Nephron progenitor cell (in vitro differentiated cells): ENCODE measurements at regions not wholly inside any gene's neighbourhood (a gene's known extent, or its start where the extent isn't known, plus 50 kb on each side); places are given as distances from the start of the nearest gene placed in this dataset.

Experiments
- DNase-seq: peaks from one replicate; pipeline ENCODE4 v3.0.0; 2021
- H3K27ac Mint-ChIP-seq: 2 replicates; pipeline ENCODE4 v1.8.0; 2021; ENCODE audit warnings: mild to moderate bottlenecking, moderate library complexity, mixed read lengths
- H3K27me3 Mint-ChIP-seq: 2 replicates; pipeline ENCODE4 v1.8.0; 2021; ENCODE audit warnings: mild to moderate bottlenecking, low read depth, mixed read lengths; ENCODE audit not compliant: poor library complexity
- H3K36me3 Mint-ChIP-seq: 2 replicates; pipeline ENCODE4 v1.8.0; 2021; ENCODE audit warnings: low read depth, mixed read lengths
- H3K4me1 Mint-ChIP-seq: 2 replicates; pipeline ENCODE4 v1.8.0; 2021; ENCODE audit warnings: mixed read lengths
- H3K4me3 Mint-ChIP-seq: 2 replicates; pipeline ENCODE4 v1.8.0; 2021; ENCODE audit warnings: mild to moderate bottlenecking, moderate library complexity, mixed read lengths
- H3K9me3 Mint-ChIP-seq: 2 replicates; pipeline ENCODE4 v1.8.0; 2021; ENCODE audit warnings: mild to moderate bottlenecking, moderate library complexity, mixed read lengths
- CTCF ChIP-seq: fragments of 200-600 bp; sonication (generic); IDR thresholded peaks from 2 replicates; pipeline ENCODE4 v1.5.0; 2021; ENCODE audit warnings: antibody characterized with exemption

- no peaks in the 10 kb centered on the region for H3K27me3 Mint-ChIP-seq
- H3K9me3 Mint-ChIP-seq: peaks cover 6% of the 10 kb centered on the region
- H3K4me1 Mint-ChIP-seq: no peaks in the 10 kb centered on the region
- no peak overlapping the region for H3K27ac Mint-ChIP-seq
- no peak overlapping the region for H3K4me3 Mint-ChIP-seq
- DNase-seq: no peak
- H3K36me3 Mint-ChIP-seq: no peaks in the 10 kb centered on the region
- no peak for TF ChIP-seq CTCF
Measured at GRCh38 chr14:49447540-49448107, 138.6 kb downstream of the RPS29 start.

DNA sequence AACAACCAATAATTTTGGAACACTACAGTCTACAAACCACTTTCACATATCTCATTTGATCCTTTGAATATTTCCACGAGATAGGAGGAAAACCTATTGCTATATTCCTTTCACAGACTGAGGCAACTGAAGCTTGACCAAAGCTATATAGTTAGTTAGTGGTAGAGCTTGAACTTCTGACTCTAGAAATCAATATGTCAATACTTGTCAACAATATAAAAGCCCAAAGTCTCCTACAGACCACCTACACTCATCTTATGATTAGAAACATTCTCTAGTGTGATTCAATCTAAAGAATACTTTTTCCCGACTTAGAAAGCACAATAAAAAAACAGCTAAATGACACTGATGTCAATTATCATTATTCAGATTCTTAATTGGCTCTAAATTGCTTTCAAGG, 139.4 kb downstream of the RPS29 start:
- Mint-ChIP-seq H3K27me3 (no peaks in the 10 kb centered on the region), H3K9me3 (peaks cover 6% of the 10 kb centered on the region), H3K27ac (no peak overlapping the region), H3K4me3 (no peak overlapping the region), H3K36me3 (no peaks in the 10 kb centered on the region), H3K4me1 (no peaks in the 10 kb centered on the region)
- no peak for TF ChIP-seq CTCF
- no peak for DNase-seq

DNA sequence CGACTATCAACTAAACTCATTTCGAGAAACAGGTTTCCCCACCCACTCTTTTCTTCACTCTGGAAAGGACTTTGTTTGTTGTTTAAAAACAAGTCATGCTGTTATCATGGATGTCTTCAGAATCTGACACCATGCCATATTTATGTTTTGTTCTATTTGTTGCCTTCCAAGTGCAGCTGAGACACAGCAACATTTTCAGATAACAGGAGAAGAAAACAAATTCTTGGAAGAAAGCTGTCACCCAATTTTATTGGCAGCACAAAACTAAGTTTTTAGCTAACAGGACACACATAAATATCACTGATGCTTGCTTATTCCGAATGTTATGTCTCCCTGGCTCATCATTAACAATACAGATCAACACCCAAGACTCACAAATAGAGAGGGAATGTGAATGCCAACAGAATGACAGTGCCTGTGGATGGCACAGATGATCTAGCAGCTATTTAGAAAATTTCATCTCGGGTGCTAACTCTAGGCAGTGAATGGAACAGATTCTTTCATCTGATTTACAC, 147.9 kb downstream of the RPS29 start:
- Mint-ChIP-seq H3K27ac (no peak overlapping the region), H3K27me3 (no peaks in the 10 kb centered on the region), H3K9me3 (peaks cover 23% of the 10 kb centered on the region), H3K4me3 (no peak overlapping the region), H3K36me3 (no peaks in the 10 kb centered on the region), H3K4me1 (no peaks in the 10 kb centered on the region)
- TF ChIP-seq CTCF: no peak
- DNase-seq: no peak

- Mint-ChIP-seq H3K27me3 (no peaks in the 10 kb centered on the region), H3K4me1 (no peaks in the 10 kb centered on the region), H3K4me3 (no peak overlapping the region), H3K27ac (no peak overlapping the region), H3K9me3 (peaks cover 25% of the 10 kb centered on the region), H3K36me3 (no peaks in the 10 kb centered on the region)
- no peak for TF ChIP-seq CTCF
- DNase-seq: no peak
Measured at GRCh38 chr14:49428076-49428475, 158.1 kb downstream of the RPS29 start.

DNA sequence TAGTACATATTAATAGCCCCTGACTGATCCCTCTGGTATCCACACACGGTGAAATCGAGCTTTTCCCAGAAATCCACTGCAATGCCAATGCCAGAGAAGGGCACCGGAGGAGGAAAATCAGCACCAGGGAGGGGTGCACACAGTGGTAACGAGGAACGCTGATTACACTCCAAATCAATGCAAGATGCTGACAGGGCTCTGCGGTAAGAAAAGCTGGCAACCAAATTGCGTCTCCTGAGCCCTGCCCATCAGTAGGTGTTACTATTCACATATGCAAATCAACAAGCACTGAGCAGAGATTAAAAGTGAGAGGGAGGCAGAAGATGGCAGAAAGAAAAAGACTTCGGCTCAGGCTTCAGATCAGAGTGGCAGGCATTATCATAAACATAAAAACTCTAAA, 159.1 kb downstream of the RPS29 start:
- no peak for TF ChIP-seq CTCF
- H3K27ac Mint-ChIP-seq: no peak overlapping the region
- H3K4me1 Mint-ChIP-seq: no peaks in the 10 kb centered on the region
- H3K27me3 Mint-ChIP-seq: no peaks in the 10 kb centered on the region
- H3K4me3 Mint-ChIP-seq: no peak overlapping the region
- H3K9me3 Mint-ChIP-seq: peaks cover 16% of the 10 kb centered on the region
- no peak for DNase-seq
- no peaks in the 10 kb centered on the region for H3K36me3 Mint-ChIP-seq

- Mint-ChIP-seq H3K4me3 (no peak overlapping the region), H3K9me3 (peaks cover 4% of the 10 kb centered on the region), H3K36me3 (no peaks in the 10 kb centered on the region), H3K27me3 (no peaks in the 10 kb centered on the region), H3K4me1 (no peaks in the 10 kb centered on the region), H3K27ac (no peak overlapping the region)
- no peak for TF ChIP-seq CTCF
- DNase-seq: no peak
Measured at GRCh38 chr14:49425921-49426320, 160.3 kb downstream of the RPS29 start.
